ENCODE measurements at regions not wholly inside any gene's neighbourhood (a gene's known extent, or its start where the extent isn't known, plus 50 kb on each side); places are given as distances from the start of the nearest gene placed in this dataset.

DNA sequence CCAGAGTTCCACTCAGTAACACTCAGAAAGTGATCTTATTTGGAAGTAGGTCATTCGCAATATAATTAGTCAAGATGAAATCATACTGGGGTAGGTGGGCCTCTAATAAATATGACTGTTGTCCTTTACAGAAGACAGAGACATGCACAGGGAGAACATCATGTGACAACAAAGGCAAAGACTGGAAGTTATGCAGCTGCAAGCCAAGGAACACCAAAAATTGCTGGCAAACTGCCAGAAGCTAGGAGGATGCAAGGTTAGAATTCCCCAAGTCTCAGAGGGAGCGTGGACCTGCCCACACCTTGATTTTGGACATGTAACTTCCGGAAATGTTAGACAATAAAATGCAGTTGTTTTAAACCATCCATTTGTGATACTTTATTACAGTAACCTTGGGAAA lies 471.5 kb upstream of the AGTR1 start:
- intact Hi-C loops (cut with micrococcal nuclease; ENCODE audit: unreplicated experiment) (no loop called here), in situ Hi-C loops (cut with MboI) (no loop called here)
- POLR2A ChIA-PET: no interaction called here

More for the DNA sequence above, 471.5 kb upstream of the AGTR1 start:
- Histone ChIP-seq H3K9me3 (replicated peaks; ENCODE audit: control insufficient read depth, insufficient read depth, low read length) (no peaks in the 10 kb centered on the region; the same call in 2 of the 3 replicates), H3K4me3 (no peak overlapping the region), H4K20me1 (ENCODE audit: control insufficient read depth, insufficient read depth) (no peaks in the 10 kb centered on the region), H3K79me2 (ENCODE audit: control insufficient read depth, insufficient read depth, low read length) (no peaks in the 10 kb centered on the region), H3K4me2 (ENCODE audit: control insufficient read depth, insufficient read depth) (no peak overlapping the region), H3K4me1 (ENCODE audit: control insufficient read depth, insufficient read depth, low read length) (no peaks in the 10 kb centered on the region), H3K27me3 (replicated peaks in 1 of 2; ENCODE audit: control insufficient read depth in 2 of 2, insufficient read depth in 2 of 2, low read length in 1 of 2) (no peaks in the 10 kb centered on the region), H3K9ac (ENCODE audit: control insufficient read depth, insufficient read depth, low read length) (no peak overlapping the region), H2AFZ (ENCODE audit: control insufficient read depth, low read depth, low read length) (no peak overlapping the region), H3K27ac (ENCODE audit: control insufficient read depth, insufficient read depth) (no peak overlapping the region), H3K36me3 (ENCODE audit: control insufficient read depth in 2 of 2, insufficient read depth in 2 of 2, low read length in 1 of 2) (no peaks in the 10 kb centered on the region)
- DNase-seq (ENCODE audit: low read depth, low spot score) (no peak), ATAC-seq (no peak), FAIRE-seq (no peak)
- SMC1A ChIA-PET (ENCODE audit: uncharacterized antibody, unreplicated experiment): no interaction called here
- RAD21 ChIA-PET (ENCODE audit: unreplicated experiment): no interaction called here
- CTCF ChIA-PET: no interaction called here
- WGBS (ENCODE audit: insufficient coverage, insufficient replicate concordance, low lambda C conversion rate, missing lambda C conversion rate): 41% methylated on average over 3 of the region's 3 CpGs
- no TSS peak for BruUV-seq (replicated peaks)
- TF ChIP-seq PAX8 (IDR thresholded peaks at IDR 0.05): no peak
- TF ChIP-seq HDAC2 (IDR thresholded peaks at IDR 0.05): no peak
- TF ChIP-seq TCF7 (IDR thresholded peaks at IDR 0.05; ENCODE audit: borderline replicate concordance): no peak
- TF ChIP-seq, protein P1, sequence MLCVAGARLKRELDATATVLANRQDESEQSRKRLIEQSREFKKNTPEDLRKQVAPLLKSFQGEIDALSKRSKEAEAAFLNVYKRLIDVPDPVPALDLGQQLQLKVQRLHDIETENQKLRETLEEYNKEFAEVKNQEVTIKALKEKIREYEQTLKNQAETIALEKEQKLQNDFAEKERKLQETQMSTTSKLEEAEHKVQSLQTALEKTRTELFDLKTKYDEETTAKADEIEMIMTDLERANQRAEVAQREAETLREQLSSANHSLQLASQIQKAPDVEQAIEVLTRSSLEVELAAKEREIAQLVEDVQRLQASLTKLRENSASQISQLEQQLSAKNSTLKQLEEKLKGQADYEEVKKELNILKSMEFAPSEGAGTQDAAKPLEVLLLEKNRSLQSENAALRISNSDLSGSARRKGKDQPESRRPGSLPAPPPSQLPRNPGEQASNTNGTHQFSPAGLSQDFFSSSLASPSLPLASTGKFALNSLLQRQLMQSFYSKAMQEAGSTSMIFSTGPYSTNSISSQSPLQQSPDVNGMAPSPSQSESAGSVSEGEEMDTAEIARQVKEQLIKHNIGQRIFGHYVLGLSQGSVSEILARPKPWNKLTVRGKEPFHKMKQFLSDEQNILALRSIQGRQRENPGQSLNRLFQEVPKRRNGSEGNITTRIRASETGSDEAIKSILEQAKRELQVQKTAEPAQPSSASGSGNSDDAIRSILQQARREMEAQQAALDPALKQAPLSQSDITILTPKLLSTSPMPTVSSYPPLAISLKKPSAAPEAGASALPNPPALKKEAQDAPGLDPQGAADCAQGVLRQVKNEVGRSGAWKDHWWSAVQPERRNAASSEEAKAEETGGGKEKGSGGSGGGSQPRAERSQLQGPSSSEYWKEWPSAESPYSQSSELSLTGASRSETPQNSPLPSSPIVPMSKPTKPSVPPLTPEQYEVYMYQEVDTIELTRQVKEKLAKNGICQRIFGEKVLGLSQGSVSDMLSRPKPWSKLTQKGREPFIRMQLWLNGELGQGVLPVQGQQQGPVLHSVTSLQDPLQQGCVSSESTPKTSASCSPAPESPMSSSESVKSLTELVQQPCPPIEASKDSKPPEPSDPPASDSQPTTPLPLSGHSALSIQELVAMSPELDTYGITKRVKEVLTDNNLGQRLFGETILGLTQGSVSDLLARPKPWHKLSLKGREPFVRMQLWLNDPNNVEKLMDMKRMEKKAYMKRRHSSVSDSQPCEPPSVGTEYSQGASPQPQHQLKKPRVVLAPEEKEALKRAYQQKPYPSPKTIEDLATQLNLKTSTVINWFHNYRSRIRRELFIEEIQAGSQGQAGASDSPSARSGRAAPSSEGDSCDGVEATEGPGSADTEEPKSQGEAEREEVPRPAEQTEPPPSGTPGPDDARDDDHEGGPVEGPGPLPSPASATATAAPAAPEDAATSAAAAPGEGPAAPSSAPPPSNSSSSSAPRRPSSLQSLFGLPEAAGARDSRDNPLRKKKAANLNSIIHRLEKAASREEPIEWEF (IDR thresholded peaks at IDR 0.05; ENCODE audit: insufficient replicate concordance, low read depth, low read length): no peak
- no peak for TF ChIP-seq BRCA1 (IDR thresholded peaks at IDR 0.05; ENCODE audit: low read depth, low read length)
- TF ChIP-seq, protein P2, sequence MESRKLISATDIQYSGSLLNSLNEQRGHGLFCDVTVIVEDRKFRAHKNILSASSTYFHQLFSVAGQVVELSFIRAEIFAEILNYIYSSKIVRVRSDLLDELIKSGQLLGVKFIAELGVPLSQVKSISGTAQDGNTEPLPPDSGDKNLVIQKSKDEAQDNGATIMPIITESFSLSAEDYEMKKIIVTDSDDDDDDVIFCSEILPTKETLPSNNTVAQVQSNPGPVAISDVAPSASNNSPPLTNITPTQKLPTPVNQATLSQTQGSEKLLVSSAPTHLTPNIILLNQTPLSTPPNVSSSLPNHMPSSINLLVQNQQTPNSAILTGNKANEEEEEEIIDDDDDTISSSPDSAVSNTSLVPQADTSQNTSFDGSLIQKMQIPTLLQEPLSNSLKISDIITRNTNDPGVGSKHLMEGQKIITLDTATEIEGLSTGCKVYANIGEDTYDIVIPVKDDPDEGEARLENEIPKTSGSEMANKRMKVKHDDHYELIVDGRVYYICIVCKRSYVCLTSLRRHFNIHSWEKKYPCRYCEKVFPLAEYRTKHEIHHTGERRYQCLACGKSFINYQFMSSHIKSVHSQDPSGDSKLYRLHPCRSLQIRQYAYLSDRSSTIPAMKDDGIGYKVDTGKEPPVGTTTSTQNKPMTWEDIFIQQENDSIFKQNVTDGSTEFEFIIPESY (IDR thresholded peaks at IDR 0.05): no peak
- TF ChIP-seq, protein P3, sequence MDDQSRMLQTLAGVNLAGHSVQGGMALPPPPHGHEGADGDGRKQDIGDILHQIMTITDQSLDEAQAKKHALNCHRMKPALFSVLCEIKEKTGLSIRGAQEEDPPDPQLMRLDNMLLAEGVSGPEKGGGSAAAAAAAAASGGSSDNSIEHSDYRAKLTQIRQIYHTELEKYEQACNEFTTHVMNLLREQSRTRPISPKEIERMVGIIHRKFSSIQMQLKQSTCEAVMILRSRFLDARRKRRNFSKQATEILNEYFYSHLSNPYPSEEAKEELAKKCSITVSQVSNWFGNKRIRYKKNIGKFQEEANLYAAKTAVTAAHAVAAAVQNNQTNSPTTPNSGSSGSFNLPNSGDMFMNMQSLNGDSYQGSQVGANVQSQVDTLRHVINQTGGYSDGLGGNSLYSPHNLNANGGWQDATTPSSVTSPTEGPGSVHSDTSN (IDR thresholded peaks at IDR 0.05; ENCODE audit: insufficient replicate concordance, low read depth, low read length): no peak
